Choroid plexus epithelial cell (primary cell): ENCODE measurements at regions not wholly inside any gene's neighbourhood (a gene's known extent, or its start where the extent isn't known, plus 50 kb on each side); places are given as distances from the start of the nearest gene placed in this dataset.

Source experiments
- DNase-seq: peaks from one replicate; pipeline ENCODE4 v3.0.0-alpha.2; 2010; ENCODE audit warnings: low read depth
- H3K4me3 ChIP-seq: 2 replicates; pipeline ENCODE4 v1.5.1; 2011; ENCODE audit warnings: low read depth, mild to moderate bottlenecking, control low read depth, low read length, moderate library complexity
- TF ChIP-seq, protein P1 (sequence below): conservative IDR thresholded peaks from 2 replicates; pipeline ENCODE4 v1.5.1; 2011; ENCODE audit warnings: low read depth, mild to moderate bottlenecking, control low read depth, inconsistent platforms, low read length, moderate library complexity

DNA sequence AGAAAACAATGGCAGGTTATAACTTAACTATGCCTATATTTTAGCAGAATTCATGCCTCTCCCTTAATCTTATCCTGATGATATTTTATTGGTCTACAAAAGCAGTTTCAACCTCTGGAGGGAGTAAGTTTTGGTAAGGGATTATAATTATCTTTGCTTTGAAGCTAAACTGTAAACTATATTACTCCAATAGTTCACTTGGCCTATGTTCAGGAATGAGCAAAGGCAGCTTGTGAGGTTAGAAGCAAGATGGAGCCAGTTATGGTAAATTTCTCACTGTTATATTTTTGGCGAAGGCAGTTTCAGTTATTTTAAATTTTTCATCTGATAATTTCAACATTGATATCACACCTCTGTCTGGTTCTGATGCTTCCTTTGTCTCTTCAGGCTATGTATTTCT is 192.5 kb upstream of the RGPD4 start:
- TF ChIP-seq, protein P1, sequence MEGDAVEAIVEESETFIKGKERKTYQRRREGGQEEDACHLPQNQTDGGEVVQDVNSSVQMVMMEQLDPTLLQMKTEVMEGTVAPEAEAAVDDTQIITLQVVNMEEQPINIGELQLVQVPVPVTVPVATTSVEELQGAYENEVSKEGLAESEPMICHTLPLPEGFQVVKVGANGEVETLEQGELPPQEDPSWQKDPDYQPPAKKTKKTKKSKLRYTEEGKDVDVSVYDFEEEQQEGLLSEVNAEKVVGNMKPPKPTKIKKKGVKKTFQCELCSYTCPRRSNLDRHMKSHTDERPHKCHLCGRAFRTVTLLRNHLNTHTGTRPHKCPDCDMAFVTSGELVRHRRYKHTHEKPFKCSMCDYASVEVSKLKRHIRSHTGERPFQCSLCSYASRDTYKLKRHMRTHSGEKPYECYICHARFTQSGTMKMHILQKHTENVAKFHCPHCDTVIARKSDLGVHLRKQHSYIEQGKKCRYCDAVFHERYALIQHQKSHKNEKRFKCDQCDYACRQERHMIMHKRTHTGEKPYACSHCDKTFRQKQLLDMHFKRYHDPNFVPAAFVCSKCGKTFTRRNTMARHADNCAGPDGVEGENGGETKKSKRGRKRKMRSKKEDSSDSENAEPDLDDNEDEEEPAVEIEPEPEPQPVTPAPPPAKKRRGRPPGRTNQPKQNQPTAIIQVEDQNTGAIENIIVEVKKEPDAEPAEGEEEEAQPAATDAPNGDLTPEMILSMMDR: no peak
- no peak overlapping the region for H3K4me3 ChIP-seq
- DNase-seq: no peak

DNA sequence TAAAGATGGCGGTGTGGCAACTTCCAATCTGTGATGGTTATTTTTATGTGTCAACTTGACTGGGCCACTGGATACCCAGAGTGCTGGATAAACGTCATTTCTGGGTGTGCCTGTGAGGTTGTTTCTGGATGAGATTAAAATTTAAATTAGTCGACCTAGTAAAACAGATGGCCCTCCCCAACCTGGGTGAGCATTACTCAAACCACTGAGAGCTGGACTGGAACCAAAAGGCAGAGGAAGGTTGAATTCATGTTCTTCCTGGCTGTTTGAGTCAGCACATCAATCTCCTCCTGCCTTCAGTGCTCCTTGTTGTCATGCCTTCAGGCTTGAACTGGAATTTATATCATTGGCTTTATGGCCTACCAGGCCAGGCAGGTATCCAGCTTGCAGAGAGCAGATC is 190.8 kb upstream of the RGPD4 start:
- peak; percentile 75 for DNase-seq
- H3K4me3 ChIP-seq: no peak overlapping the region
- TF ChIP-seq, protein P1: no peak

DNA sequence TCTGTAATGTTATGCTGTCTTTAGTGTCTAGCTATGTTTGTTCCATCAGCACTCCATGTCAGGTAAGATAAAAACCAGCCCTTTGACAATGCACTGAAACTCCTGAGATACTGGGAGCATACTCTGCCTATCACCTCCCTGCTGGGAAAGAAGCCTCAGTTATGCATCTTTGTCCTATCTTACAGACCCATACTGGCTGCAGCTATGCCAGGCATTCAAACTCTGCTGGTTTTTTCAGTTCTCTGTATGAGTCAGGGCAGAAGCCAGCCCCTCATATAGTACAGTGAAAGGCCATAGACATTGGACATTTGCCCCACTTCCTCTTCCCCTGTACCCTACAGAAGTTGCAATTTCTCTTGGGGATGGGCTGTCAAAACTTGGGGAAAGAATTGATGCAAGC is 181.1 kb upstream of the RGPD4 start:
- TF ChIP-seq, protein P1: no peak

DNA sequence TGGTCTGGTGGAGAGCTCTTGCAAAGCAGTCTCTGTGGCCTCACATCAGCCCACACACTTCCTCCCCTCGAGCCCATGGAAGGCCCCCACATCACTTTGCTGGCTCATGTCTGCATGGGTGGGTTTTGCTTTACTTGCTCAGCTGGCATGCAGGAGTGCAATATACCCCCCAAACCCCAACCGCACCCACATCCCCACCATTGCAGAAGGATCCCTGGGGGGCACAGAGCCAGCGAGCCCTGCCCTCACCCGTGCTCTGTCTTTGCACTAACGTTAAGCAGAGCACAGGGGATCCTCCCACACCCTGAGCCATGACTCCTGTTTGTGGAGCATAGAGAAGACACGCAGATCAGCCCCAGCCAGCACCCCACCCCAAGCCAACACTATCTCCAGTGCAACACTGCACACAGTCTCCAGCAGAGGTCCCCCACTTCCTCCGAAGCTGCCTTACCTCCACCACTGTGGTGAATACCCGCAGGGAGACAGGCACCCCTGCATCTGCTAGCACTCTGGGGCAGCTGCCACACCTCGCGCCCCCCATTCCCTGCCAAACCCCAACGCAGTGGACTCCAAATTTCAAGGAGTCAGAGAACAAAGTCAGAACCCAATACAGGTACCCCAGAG is 177.8 kb upstream of the RGPD4 start:
- TF ChIP-seq, protein P1: peak; percentile 42
- no peak overlapping the region for H3K4me3 ChIP-seq

More for the DNA sequence above, 181.1 kb upstream of the RGPD4 start:
- no peak overlapping the region for H3K4me3 ChIP-seq
- peak; percentile 58 for DNase-seq

DNA sequence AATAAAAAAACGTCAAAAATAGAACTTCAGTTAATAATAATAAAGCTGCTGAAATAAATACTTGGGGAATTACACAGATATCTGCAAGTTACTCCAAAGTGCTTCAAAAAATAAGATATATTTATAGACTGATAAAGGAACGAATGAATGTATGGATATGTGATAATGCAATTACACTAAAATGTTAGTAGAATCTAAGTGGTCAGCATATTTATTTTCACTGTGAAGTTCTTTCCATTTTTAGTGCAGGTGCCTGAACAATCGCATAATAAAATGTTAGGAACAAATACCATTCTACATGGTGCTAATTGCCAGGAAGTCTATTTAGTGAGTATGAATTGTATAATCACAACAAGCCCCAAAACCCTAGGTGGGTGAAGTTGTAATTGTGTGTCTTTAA is 169.6 kb upstream of the RGPD4 start:
- TF ChIP-seq, protein P1: no peak
- no peak for DNase-seq

More for the DNA sequence above, 177.8 kb upstream of the RGPD4 start:
- DNase-seq: no peak

DNA sequence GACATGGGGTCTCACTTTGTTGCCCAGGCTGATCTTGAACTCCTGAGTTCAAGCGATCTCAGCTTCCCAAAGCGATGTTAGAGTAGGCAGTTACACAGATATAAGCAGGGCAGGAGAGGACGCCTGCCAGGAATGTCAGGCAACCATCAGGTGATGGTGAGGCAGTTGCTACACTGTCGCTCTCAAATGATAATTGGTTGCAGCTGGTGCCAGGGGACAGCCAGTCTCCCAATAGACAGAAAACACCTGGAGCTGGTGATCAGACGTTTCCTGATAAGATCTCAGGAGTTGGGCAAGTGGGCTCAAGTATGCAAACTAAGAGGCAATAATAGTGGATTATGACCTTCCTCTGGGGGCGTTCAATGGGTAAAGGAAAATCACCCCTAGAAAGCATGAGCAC is 163.1 kb upstream of the RGPD4 start:
- TF ChIP-seq, protein P1: no peak
- no peak for DNase-seq
- no peak overlapping the region for H3K4me3 ChIP-seq

More for the DNA sequence above, 169.6 kb upstream of the RGPD4 start:
- H3K4me3 ChIP-seq: no peak overlapping the region

DNA sequence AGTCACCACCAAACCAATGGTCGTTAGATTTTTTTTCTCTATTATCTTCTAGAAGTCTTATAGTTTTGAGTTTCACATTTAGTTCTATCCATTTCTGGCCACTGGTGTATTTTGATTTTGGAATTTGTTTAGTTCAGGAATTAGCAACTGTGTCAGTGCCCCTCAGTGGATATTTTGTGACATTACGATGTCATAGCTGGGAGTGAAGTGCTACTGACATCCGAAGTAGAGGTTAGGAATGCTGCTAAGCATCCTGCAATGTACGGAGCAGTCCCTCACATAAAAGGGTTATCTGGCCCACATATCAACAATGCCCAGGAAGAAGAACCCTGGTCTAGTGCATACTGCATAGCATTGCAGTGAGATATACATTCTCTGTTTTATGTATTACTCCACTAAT is 157.4 kb upstream of the RGPD4 start:
- TF ChIP-seq, protein P1: peak; percentile 41
- DNase-seq: peak; percentile 54
- H3K4me3 ChIP-seq: no peak overlapping the region
